GM12892 (cell line): ENCODE measurements at regions not wholly inside any gene's neighbourhood (a gene's known extent, or its start where the extent isn't known, plus 50 kb on each side); places are given as distances from the start of the nearest gene placed in this dataset.

Experiments used
- POLR2A ChIP-seq: IDR thresholded peaks from 2 replicates; pipeline ENCODE4 v1.6.1; 2011; ENCODE audit warnings: low read depth, low read length, control low read depth
- POLR2AphosphoS5 ChIP-seq: IDR thresholded peaks from 2 replicates; pipeline ENCODE4 v1.6.1; 2011; ENCODE audit warnings: low read depth, low read length, control low read depth
- TAF1 ChIP-seq: IDR thresholded peaks from 2 replicates; pipeline ENCODE4 v1.6.1; 2011; ENCODE audit warnings: low read depth, mild to moderate bottlenecking, control low read depth, low read length, borderline replicate concordance

DNA sequence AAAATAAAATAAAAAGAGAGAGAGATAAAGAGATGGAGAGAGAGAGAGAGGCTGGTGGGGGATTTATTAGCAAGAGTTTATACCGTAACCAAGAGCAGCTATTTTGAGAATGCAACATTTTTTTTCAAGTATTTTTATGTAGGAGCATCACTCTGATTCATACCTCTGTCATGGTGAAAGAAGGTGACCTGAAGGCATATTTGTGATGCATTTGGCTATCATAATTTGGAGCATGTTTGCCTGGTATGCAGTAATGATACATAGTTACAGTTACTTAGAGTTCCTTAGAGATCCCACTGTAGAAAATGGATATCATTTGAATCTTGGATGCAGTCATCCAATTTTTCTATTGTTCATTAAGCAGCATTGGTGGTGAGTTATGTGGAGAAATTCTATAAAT is 1472.4 kb downstream of the SI start:
- no peak for TF ChIP-seq POLR2A
- TF ChIP-seq POLR2AphosphoS5 = no peak
- TF ChIP-seq TAF1 = no peak
